ENCODE measurements at regions not wholly inside any gene's neighbourhood (a gene's known extent, or its start where the extent isn't known, plus 50 kb on each side); places are given as distances from the start of the nearest gene placed in this dataset.

GRCh38 chr2:136209561-136210454, 91.9 kb upstream of the CXCR4 start:
- H3K4me2 ChIP-seq (ENCODE audit: low read depth, low read length, poor library complexity, severe bottlenecking), result no peak overlapping the region
- H3K4me1 ChIP-seq (ENCODE audit: low read length), result peaks cover 47% of the 10 kb centered on the region
- H3K27me3 ChIP-seq (ENCODE audit: low read length), result peaks cover 4% of the 10 kb centered on the region; the same call in 1 of the 2 replicates
- H3K79me2 ChIP-seq (ENCODE audit: low read length), result no peaks in the 10 kb centered on the region
- H4K20me1 ChIP-seq (ENCODE audit: insufficient read depth, low read depth, low read length), result peaks cover 32% of the 10 kb centered on the region; the same call in 1 of the 2 replicates
- H3K9ac ChIP-seq (ENCODE audit: low read length), result no peak overlapping the region
- no peak overlapping the region for H3K4me3 ChIP-seq (ENCODE audit: low read length)
- H3K36me3 ChIP-seq (ENCODE audit: insufficient read depth, low read length), result no peaks in the 10 kb centered on the region
- H3K9me3 ChIP-seq (ENCODE audit: low read length), result no peaks in the 10 kb centered on the region
- no peak overlapping the region for H2AFZ ChIP-seq (ENCODE audit: low read length)
- H3K9me2 ChIP-seq (replicated peaks; ENCODE audit: insufficient read depth, low read length), result no peaks in the 10 kb centered on the region
- H3K27ac ChIP-seq (ENCODE audit: low read length), result no peak overlapping the region
- no peak for DNase-seq

DNA sequence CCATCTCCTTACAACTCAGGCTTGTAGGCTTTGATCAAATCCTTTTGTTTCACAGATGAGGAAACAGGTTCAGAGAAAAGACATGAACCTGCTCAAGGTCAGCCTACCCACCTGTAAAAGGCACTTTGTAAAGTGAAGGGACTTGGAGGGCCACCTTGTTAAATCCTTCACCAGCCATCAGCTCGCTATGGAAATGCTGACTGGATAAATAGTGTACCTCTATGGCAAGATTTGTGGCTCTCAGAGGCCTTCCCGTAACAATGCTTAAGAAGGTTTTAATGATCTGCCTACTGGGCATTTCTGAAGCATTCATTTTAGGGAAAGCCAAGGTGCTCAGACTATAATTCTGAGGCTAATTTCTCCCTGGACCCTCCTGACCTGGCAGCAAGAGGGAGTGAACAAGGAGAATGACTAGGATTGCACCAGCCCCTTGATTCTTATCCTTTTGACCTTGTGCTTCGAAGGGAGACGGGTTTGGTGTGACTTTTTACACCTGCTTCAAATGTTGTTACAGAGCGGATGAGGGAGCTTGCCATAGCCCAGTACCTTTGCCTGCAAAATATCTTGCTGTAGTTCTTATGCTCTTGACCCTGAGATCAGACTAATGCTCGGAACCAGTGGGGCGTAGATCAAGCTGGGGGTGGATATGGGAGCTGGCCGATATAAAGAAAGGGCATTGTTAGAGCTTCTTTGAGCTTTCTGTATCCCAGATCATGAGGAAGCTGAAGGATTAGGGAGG, 90.9 kb upstream of the CXCR4 start:
- no peak for DNase-seq
- Histone ChIP-seq H3K27ac (ENCODE audit: low read length) (no peak overlapping the region), H3K4me1 (ENCODE audit: low read length) (peaks cover 47% of the 10 kb centered on the region), H4K20me1 (ENCODE audit: insufficient read depth, low read depth, low read length) (peaks cover 27% of the 10 kb centered on the region; the same call in 1 of the 2 replicates), H3K27me3 (ENCODE audit: low read length) (peaks cover 4% of the 10 kb centered on the region; the same call in 1 of the 2 replicates), H2AFZ (ENCODE audit: low read length) (no peak overlapping the region), H3K4me2 (ENCODE audit: low read depth, low read length, poor library complexity, severe bottlenecking) (no peak overlapping the region), H3K79me2 (ENCODE audit: low read length) (no peaks in the 10 kb centered on the region), H3K4me3 (ENCODE audit: low read length) (no peak overlapping the region), H3K9ac (ENCODE audit: low read length) (no peak overlapping the region), H3K36me3 (ENCODE audit: insufficient read depth, low read length) (no peaks in the 10 kb centered on the region), H3K9me2 (replicated peaks; ENCODE audit: insufficient read depth, low read length) (no peaks in the 10 kb centered on the region), H3K9me3 (ENCODE audit: low read length) (no peaks in the 10 kb centered on the region)

DNA sequence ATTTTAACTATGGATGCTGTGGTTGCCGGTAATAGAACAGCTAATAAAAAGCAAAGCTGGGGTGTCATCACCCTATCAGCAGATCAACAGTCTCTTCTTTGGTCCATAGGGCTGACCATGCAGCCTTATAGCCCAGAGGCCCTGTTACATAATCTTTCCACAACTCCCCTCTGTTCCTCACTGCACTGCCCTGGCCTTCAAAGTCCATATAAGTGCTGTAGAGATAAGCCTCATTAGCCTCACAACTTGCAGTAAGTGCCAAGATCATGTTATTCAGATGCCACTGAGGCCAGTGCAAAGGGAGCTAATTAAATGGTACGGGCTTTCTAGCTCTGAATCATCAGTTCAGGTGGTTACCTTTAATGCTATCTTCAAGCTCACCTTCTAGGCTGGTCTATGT, 89.7 kb upstream of the CXCR4 start:
- H3K36me3 ChIP-seq (ENCODE audit: insufficient read depth, low read length), result no peaks in the 10 kb centered on the region
- peaks cover 4% of the 10 kb centered on the region; the same call in 1 of the 2 replicates for H3K27me3 ChIP-seq (ENCODE audit: low read length)
- peak overlapping the region; percentile 52; the same call in 1 of the 2 replicates for H3K4me3 ChIP-seq (ENCODE audit: low read length)
- H2AFZ ChIP-seq (ENCODE audit: low read length), result no peak overlapping the region
- H3K79me2 ChIP-seq (ENCODE audit: low read length), result no peaks in the 10 kb centered on the region
- no peaks in the 10 kb centered on the region for H3K9me3 ChIP-seq (ENCODE audit: low read length)
- 0 out of 2 replicates have a peak overlapping the region, but pooled peaks have one; percentile 80 for H3K27ac ChIP-seq (ENCODE audit: low read length)
- peaks cover 18% of the 10 kb centered on the region; the same call in 1 of the 2 replicates for H4K20me1 ChIP-seq (ENCODE audit: insufficient read depth, low read depth, low read length)
- no peak for DNase-seq
- H3K4me1 ChIP-seq (ENCODE audit: low read length), result peaks cover 36% of the 10 kb centered on the region
- peak overlapping the region; percentile 84 for H3K4me2 ChIP-seq (ENCODE audit: low read depth, low read length, poor library complexity, severe bottlenecking)
- no peaks in the 10 kb centered on the region for H3K9me2 ChIP-seq (replicated peaks; ENCODE audit: insufficient read depth, low read length)
- no peak overlapping the region for H3K9ac ChIP-seq (ENCODE audit: low read length)

DNA sequence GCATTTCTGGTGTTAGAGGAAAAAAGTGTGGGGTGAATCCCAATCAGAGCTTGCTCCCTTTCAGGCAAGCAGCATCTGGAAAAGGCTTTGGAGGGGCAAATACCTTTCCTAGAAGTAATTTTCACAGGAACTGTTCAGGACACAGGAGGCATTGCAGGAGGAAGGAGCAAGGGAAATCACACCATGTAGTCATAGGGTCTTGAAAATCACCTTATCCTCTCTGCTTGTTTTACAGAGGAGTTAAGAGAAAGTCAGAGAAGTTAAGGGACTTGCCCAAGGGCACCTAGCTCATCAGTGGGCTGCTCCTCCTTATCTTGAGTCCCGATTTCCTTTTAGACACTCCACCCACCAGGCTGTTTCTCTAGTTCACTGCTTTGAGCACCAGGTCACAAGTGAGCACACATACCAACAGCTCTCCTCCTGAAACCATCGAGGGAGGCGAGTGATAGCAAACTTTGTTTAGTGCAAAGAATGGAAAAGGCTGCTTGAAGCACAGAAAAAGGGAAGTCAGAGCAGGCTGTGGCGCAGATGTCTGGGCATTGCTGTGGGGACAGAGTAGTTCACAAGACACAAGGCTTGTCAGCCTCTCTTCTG, 89.2 kb upstream of the CXCR4 start:
- peaks cover 4% of the 10 kb centered on the region; the same call in 1 of the 2 replicates for H3K27me3 ChIP-seq (ENCODE audit: low read length)
- no peak overlapping the region for H2AFZ ChIP-seq (ENCODE audit: low read length)
- no peaks in the 10 kb centered on the region for H3K79me2 ChIP-seq (ENCODE audit: low read length)
- no peaks in the 10 kb centered on the region for H3K9me2 ChIP-seq (replicated peaks; ENCODE audit: insufficient read depth, low read length)
- DNase-seq, result peak; percentile 91
- peak overlapping the region; percentile 52 for H3K4me3 ChIP-seq (ENCODE audit: low read length)
- H3K27ac ChIP-seq (ENCODE audit: low read length), result peak overlapping the region; percentile 80
- H3K36me3 ChIP-seq (ENCODE audit: insufficient read depth, low read length), result no peaks in the 10 kb centered on the region
- H3K9me3 ChIP-seq (ENCODE audit: low read length), result no peaks in the 10 kb centered on the region
- peak overlapping the region; percentile 84 for H3K4me2 ChIP-seq (ENCODE audit: low read depth, low read length, poor library complexity, severe bottlenecking)
- peak overlapping the region; percentile 11; the same call in 1 of the 2 replicates for H3K9ac ChIP-seq (ENCODE audit: low read length)
- peaks cover 31% of the 10 kb centered on the region for H3K4me1 ChIP-seq (ENCODE audit: low read length)
- peaks cover 12% of the 10 kb centered on the region; the same call in 1 of the 2 replicates for H4K20me1 ChIP-seq (ENCODE audit: insufficient read depth, low read depth, low read length)

DNA sequence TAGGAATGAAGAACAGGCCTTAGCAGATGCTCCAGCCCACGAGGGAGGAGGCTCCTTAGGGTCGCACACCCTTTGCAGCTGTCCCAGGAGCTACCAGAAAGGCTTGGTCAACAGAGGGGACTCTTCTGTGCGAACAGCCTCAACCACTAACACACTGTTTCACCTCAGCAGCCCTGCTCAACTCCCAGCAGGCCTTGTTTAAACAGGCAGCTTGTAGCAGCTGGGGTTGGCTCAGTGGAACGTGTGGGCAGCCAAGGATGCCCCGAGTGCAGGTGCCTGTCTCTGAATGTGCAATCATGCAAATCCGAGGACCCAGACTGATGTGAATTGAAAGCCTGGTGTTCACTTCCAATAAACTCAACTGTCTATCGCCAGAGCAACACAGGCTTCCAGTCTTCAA, 88.7 kb upstream of the CXCR4 start:
- no peaks in the 10 kb centered on the region for H3K79me2 ChIP-seq (ENCODE audit: low read length)
- DNase-seq, result peak; percentile 95
- H3K4me2 ChIP-seq (ENCODE audit: low read depth, low read length, poor library complexity, severe bottlenecking), result peak overlapping the region; percentile 84
- peaks cover 31% of the 10 kb centered on the region for H3K4me1 ChIP-seq (ENCODE audit: low read length)
- H4K20me1 ChIP-seq (ENCODE audit: insufficient read depth, low read depth, low read length), result peaks cover 7% of the 10 kb centered on the region; the same call in 1 of the 2 replicates
- peak overlapping the region; percentile 80 for H3K27ac ChIP-seq (ENCODE audit: low read length)
- H3K36me3 ChIP-seq (ENCODE audit: insufficient read depth, low read length), result no peaks in the 10 kb centered on the region
- no peaks in the 10 kb centered on the region for H3K9me3 ChIP-seq (ENCODE audit: low read length)
- H3K27me3 ChIP-seq (ENCODE audit: low read length), result peaks cover 4% of the 10 kb centered on the region; the same call in 1 of the 2 replicates
- no peak overlapping the region for H2AFZ ChIP-seq (ENCODE audit: low read length)
- H3K9me2 ChIP-seq (replicated peaks; ENCODE audit: insufficient read depth, low read length), result no peaks in the 10 kb centered on the region
- peak overlapping the region; percentile 52 for H3K4me3 ChIP-seq (ENCODE audit: low read length)
- peak overlapping the region; percentile 3; the same call in 1 of the 2 replicates for H3K9ac ChIP-seq (ENCODE audit: low read length)

GRCh38 chr2:136205615-136206014, 87.7 kb upstream of the CXCR4 start:
- H3K4me2 ChIP-seq (ENCODE audit: low read depth, low read length, poor library complexity, severe bottlenecking), result peak overlapping the region; percentile 84
- H3K9me3 ChIP-seq (ENCODE audit: low read length), result no peaks in the 10 kb centered on the region
- peaks cover 4% of the 10 kb centered on the region; the same call in 1 of the 2 replicates for H4K20me1 ChIP-seq (ENCODE audit: insufficient read depth, low read depth, low read length)

DNA sequence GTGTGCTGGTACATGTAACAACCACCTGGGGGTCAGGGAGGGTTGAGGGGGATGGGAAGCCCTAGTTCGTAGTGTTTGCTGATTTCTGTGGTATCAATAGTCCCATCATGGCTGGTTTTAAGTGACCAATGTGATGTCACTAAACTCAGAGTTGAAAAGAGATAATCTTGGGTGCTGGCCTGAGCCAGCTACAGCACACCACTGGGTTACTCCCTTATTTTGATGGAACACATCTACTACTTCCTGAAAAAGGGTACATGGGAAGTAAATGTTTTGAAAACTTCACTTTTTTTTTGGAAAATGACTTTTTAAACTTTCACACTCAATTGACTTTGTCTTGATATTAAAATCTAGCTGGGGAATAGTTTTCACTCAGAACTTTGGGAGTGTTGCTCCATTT, 87.0 kb upstream of the CXCR4 start:
- Histone ChIP-seq H3K36me3 (ENCODE audit: insufficient read depth, low read length) (no peaks in the 10 kb centered on the region), H3K4me2 (ENCODE audit: low read depth, low read length, poor library complexity, severe bottlenecking) (no peak overlapping the region), H3K9me3 (ENCODE audit: low read length) (no peaks in the 10 kb centered on the region), H4K20me1 (ENCODE audit: insufficient read depth, low read depth, low read length) (peaks cover 4% of the 10 kb centered on the region; the same call in 1 of the 2 replicates), H3K79me2 (ENCODE audit: low read length) (no peaks in the 10 kb centered on the region), H2AFZ (ENCODE audit: low read length) (no peak overlapping the region), H3K9ac (ENCODE audit: low read length) (no peak overlapping the region), H3K9me2 (replicated peaks; ENCODE audit: insufficient read depth, low read length) (no peaks in the 10 kb centered on the region), H3K4me3 (ENCODE audit: low read length) (no peak overlapping the region), H3K27ac (ENCODE audit: low read length) (no peak overlapping the region), H3K4me1 (ENCODE audit: low read length) (peaks cover 31% of the 10 kb centered on the region), H3K27me3 (ENCODE audit: low read length) (peaks cover 4% of the 10 kb centered on the region; the same call in 1 of the 2 replicates)
- no peak for DNase-seq

More at GRCh38 chr2:136205615-136206014, 87.7 kb upstream of the CXCR4 start:
- H3K4me3 ChIP-seq (ENCODE audit: low read length), result no peak overlapping the region
- H3K4me1 ChIP-seq (ENCODE audit: low read length), result peaks cover 31% of the 10 kb centered on the region
- no peak overlapping the region for H2AFZ ChIP-seq (ENCODE audit: low read length)
- no peaks in the 10 kb centered on the region for H3K9me2 ChIP-seq (replicated peaks; ENCODE audit: insufficient read depth, low read length)
- H3K79me2 ChIP-seq (ENCODE audit: low read length), result no peaks in the 10 kb centered on the region
- peaks cover 4% of the 10 kb centered on the region; the same call in 1 of the 2 replicates for H3K27me3 ChIP-seq (ENCODE audit: low read length)
- no peak overlapping the region for H3K9ac ChIP-seq (ENCODE audit: low read length)
- no peak for DNase-seq
- H3K36me3 ChIP-seq (ENCODE audit: insufficient read depth, low read length), result no peaks in the 10 kb centered on the region
- no peak overlapping the region for H3K27ac ChIP-seq (ENCODE audit: low read length)
